DND-41 (cell line): ENCODE measurements at regions not wholly inside any gene's neighbourhood (a gene's known extent, or its start where the extent isn't known, plus 50 kb on each side); places are given as distances from the start of the nearest gene placed in this dataset.

Experiments used
- CTCF ChIP-seq: IDR thresholded peaks from 2 replicates; pipeline ENCODE4 v1.5.1; 2012; ENCODE audit warnings: borderline replicate concordance, low read length, moderate library complexity, mild to moderate bottlenecking; ENCODE audit not compliant: poor library complexity, severe bottlenecking; ENCODE audit errors: extremely low read depth
- EZH2 ChIP-seq: IDR thresholded peaks from 3 replicates; pipeline ENCODE4 v1.6.1; 2012; ENCODE audit warnings: borderline replicate concordance, low read depth, mild to moderate bottlenecking, moderate library complexity, low read length, inconsistent platforms; ENCODE audit not compliant: severe bottlenecking

DNA sequence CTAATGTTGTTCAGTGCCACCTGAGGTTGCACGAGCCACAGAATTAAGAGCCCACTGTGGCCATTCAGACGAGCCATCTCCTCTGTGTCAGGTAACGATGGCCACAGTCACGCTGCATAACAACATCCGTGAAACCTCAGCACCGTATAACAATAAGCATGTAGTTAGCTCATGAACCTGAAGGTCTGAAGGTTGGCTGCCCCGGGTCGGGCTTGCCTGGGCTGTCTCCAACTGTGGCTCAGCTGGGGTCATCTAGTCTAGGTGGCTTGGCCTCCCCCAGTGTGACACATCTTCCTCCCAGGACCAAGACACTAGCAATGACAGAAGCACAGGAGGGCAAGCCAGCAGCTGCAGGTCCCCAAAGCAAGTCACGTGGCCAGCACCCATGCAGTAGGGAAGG, 258.0 kb downstream of the GLI2 start:
- TF ChIP-seq CTCF (no peak), EZH2 (no peak)
